ENCODE measurements at regions not wholly inside any gene's neighbourhood (a gene's known extent, or its start where the extent isn't known, plus 50 kb on each side); places are given as distances from the start of the nearest gene placed in this dataset.

DNA sequence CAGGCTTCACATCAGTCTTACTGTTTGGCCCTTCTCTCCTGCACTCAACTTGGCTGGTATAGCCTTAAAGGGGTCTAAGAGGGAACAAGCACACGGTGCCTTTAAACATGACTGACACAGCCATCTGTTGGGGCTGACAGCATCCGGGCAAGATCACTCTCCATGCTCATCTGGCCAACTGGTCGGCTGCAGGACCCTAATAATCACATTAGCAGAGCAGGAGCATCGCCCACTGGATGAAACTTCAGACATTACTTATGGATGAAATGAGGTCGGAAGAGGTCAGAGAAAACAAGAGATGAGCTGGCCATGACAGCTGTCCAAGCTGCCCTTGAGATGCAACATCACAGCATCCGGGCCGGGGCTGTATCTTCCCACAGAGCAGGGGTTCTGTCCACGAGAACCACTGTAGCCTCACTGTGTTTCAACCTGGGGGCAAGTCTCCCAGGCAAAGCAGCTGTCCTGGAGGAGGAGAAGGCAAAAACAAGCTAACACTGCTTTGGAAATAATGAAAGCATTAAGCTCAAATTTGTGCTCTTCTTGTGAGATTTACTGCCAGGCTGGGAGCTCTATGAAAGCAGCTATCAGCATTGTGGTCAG is 94.4 kb upstream of the TTC29 start:
- no peaks in the 10 kb centered on the region for H3K9me3 ChIP-seq
- no peaks in the 10 kb centered on the region for H3K36me3 ChIP-seq
- WGBS, 2 donors = 73 to 82% methylated on average over 8 of the region's 8 CpGs
- no peak overlapping the region for H3K4me3 ChIP-seq
- H3K27ac ChIP-seq = no peak overlapping the region
- DNase-seq (ENCODE audit: low spot score in 2 of 2) = no peak
- no peaks in the 10 kb centered on the region for H3K27me3 ChIP-seq
- H3K4me1 ChIP-seq = no peaks in the 10 kb centered on the region
- TF ChIP-seq POLR2A (IDR thresholded peaks at IDR 0.05) (no peak), EP300 (IDR thresholded peaks at IDR 0.05) (no peak)
- TF ChIP-seq, protein P1, sequence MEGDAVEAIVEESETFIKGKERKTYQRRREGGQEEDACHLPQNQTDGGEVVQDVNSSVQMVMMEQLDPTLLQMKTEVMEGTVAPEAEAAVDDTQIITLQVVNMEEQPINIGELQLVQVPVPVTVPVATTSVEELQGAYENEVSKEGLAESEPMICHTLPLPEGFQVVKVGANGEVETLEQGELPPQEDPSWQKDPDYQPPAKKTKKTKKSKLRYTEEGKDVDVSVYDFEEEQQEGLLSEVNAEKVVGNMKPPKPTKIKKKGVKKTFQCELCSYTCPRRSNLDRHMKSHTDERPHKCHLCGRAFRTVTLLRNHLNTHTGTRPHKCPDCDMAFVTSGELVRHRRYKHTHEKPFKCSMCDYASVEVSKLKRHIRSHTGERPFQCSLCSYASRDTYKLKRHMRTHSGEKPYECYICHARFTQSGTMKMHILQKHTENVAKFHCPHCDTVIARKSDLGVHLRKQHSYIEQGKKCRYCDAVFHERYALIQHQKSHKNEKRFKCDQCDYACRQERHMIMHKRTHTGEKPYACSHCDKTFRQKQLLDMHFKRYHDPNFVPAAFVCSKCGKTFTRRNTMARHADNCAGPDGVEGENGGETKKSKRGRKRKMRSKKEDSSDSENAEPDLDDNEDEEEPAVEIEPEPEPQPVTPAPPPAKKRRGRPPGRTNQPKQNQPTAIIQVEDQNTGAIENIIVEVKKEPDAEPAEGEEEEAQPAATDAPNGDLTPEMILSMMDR (IDR thresholded peaks at IDR 0.05) = no peak

DNA sequence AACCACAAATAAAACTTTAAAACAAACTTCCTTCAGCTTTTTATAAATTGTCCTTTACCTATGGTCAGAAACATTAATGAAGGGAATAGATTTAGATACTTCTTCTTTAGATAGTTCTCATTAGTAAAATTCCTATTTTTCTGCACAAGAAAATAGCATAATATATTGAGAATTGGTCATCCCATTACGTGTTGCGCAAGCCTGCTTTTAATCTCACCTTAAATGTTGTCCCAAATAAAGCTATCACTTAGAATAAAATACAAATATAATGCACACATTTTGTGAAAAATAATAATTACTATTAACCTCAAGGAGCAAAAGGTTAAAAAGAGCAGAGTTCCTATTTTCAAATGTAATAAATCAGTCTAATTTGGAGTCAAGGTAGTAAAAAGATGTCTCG is 95.2 kb upstream of the TTC29 start:
- 92 to 94% methylated on average over 3 of the region's 3 CpGs for WGBS, 2 donors
- Histone ChIP-seq H3K4me3 (no peak overlapping the region), H3K27me3 (no peaks in the 10 kb centered on the region), H3K36me3 (no peaks in the 10 kb centered on the region), H3K9me3 (no peaks in the 10 kb centered on the region), H3K4me1 (no peaks in the 10 kb centered on the region), H3K27ac (no peak overlapping the region)
- no peak for DNase-seq (ENCODE audit: low spot score in 2 of 2)
- TF ChIP-seq EP300 (IDR thresholded peaks at IDR 0.05) (no peak), POLR2A (IDR thresholded peaks at IDR 0.05) (no peak)
- TF ChIP-seq, protein P1 (IDR thresholded peaks at IDR 0.05) = no peak

DNA sequence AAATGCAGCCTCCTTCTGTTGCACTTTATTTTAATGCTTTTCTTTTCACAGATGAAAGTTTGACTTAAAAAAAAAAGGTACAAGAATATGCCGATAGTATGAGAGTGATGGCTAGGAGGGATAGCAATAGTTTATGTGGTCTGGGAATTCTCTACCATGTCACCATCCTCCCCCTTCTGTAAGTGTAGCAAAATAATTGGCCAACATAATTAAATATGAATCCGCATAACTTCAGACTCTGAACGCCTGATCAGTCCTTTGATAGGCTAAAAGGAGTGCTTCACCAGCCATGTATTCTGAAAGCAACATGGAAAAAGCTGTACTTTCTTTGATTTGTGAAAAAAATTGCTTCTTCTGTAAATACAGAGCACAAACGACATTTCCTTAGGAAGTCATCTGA is 95.7 kb upstream of the TTC29 start:
- H3K4me3 ChIP-seq = no peak overlapping the region
- H3K9me3 ChIP-seq = no peaks in the 10 kb centered on the region
- no peaks in the 10 kb centered on the region for H3K36me3 ChIP-seq
- H3K4me1 ChIP-seq = no peaks in the 10 kb centered on the region
- DNase-seq (ENCODE audit: low spot score in 2 of 2) = no peak
- H3K27me3 ChIP-seq = no peaks in the 10 kb centered on the region
- 58 to 61% methylated on average over 4 of the region's 4 CpGs for WGBS, 2 donors
- H3K27ac ChIP-seq = no peak overlapping the region
- TF ChIP-seq POLR2A (IDR thresholded peaks at IDR 0.05) = no peak
- TF ChIP-seq, protein P1 (IDR thresholded peaks at IDR 0.05) = no peak
- TF ChIP-seq EP300 (IDR thresholded peaks at IDR 0.05) = no peak

DNA sequence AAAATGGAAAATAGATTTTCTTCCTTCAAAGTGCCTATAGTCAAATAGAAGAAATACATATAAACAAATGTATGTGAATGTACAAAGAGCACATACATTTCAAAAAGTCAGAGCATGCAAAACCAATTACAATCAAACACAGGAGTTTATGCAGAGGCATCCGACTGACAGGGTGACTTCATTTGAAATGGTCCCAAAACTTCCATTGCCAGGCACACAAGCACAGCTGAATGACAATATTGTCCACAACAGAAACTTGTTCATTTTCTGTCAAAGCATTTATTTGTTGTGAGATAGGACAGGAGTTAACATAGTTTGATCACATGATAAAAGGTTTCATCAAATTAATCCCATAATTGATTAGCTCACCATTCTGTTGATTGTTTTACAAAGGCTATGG is 96.4 kb upstream of the TTC29 start:
- DNase-seq (ENCODE audit: low spot score in 2 of 2) = no peak
- Histone ChIP-seq H3K4me3 (no peak overlapping the region), H3K4me1 (no peaks in the 10 kb centered on the region), H3K9me3 (no peaks in the 10 kb centered on the region), H3K27me3 (no peaks in the 10 kb centered on the region), H3K27ac (no peak overlapping the region), H3K36me3 (no peaks in the 10 kb centered on the region)
- WGBS, 2 donors = 53 to 76% methylated on average over 1 of the region's 1 CpG
- no peak for TF ChIP-seq POLR2A (IDR thresholded peaks at IDR 0.05)
- TF ChIP-seq, protein P1 (IDR thresholded peaks at IDR 0.05) = no peak
- no peak for TF ChIP-seq EP300 (IDR thresholded peaks at IDR 0.05)

DNA sequence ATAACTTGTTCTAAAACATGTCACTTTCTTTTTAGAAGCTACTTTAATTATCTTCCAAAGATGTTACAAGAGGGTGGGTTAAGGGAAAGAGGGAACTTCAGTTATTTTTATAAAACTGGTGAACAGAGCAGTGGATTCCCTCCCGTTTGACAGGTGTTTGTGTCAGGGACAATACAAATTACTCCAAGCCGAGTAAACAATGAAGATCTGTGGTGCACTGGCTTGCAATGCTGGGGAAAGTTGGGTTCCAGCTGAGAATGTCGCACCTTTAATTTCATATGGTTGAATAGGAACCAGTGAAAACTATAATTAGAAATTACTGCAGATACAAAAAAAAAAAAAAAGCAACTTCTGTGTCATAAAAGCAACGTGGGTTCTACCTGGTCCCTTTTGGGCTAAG is 98.6 kb upstream of the TTC29 start:
- TF ChIP-seq POLR2A (IDR thresholded peaks at IDR 0.05) = no peak
- TF ChIP-seq, protein P1 (IDR thresholded peaks at IDR 0.05) = no peak
- TF ChIP-seq EP300 (IDR thresholded peaks at IDR 0.05) = no peak
- Histone ChIP-seq H3K27me3 (no peaks in the 10 kb centered on the region), H3K4me3 (no peak overlapping the region), H3K27ac (no peak overlapping the region), H3K36me3 (no peaks in the 10 kb centered on the region), H3K9me3 (no peaks in the 10 kb centered on the region), H3K4me1 (no peaks in the 10 kb centered on the region)
- WGBS, 2 donors = 64 to 65% methylated on average over 4 of the region's 4 CpGs
- no peak for DNase-seq (ENCODE audit: low spot score in 2 of 2)

Measured in tibial nerve (tissue), 4 donors.